Gastroesophageal sphincter (tissue), 4 donors: ENCODE measurements at regions not wholly inside any gene's neighbourhood (a gene's known extent, or its start where the extent isn't known, plus 50 kb on each side); places are given as distances from the start of the nearest gene placed in this dataset.
"Not testable (repeated sequence)": the region's sequence is repeated elsewhere in the genome, so short reads cannot be mapped to it uniquely, and the experiment has no call there.

Experiments
- ATAC-seq: fragments of 150-250 bp; one replicate; pipeline ENCODE4 v1.9.1; 2016; ENCODE audit warnings: mild to moderate bottlenecking, moderate library complexity
- H3K27ac ChIP-seq, 4 donors: fragments of 200-600 bp; sonication (generic) in 3 of 4; 1 replicate in 3 of 4; 2 replicates in 1 of 4; pipeline ENCODE4 v1.5.1; 2016 to 2019
- H3K27me3 ChIP-seq: fragments of 200-600 bp; sonication (generic); one replicate; pipeline ENCODE4 v1.5.1; 2019
- H3K36me3 ChIP-seq, 2 donors: fragments of 200-600 bp; sonication (generic); one replicate each; pipeline ENCODE4 v1.5.1; 2019; ENCODE audit warnings: control low read depth in 1 of 2
- H3K4me1 ChIP-seq, 3 donors: fragments of 200-600 bp; sonication (generic); 1 replicate in 2 of 3; 2 replicates in 1 of 3; pipeline ENCODE4 v1.5.1; 2016 to 2019; ENCODE audit warnings: control low read depth in 2 of 3
- H3K4me3 ChIP-seq, 2 donors: fragments of 200-600 bp; sonication (generic); one replicate each; pipeline ENCODE4 v1.5.1; 2019; ENCODE audit warnings: mild to moderate bottlenecking in 1 of 2, moderate library complexity in 1 of 2
- H3K9me3 ChIP-seq, 3 donors: fragments of 200-600 bp; sonication (generic); one replicate each; pipeline ENCODE4 v1.5.1; 2017 to 2019; ENCODE audit warnings: control low read depth in 2 of 3
- CTCF ChIP-seq, 4 experiments: fragments of 200-600 bp in 2 of 4; fragments of 450-650 bp in 2 of 4; sonication (generic) in 1 of 4; IDR thresholded peaks; one replicate each; pipeline ENCODE4 v1.5.1; 2017 to 2019; ENCODE audit warnings: antibody characterized with exemption in 4 of 4, mild to moderate bottlenecking in 2 of 4, moderate library complexity in 2 of 4
- EP300 ChIP-seq: sonication (generic); formaldehyde crosslinking; IDR thresholded peaks from one replicate; pipeline ENCODE4 v1.6.1; 2017; ENCODE audit warnings: antibody characterized with exemption, mild to moderate bottlenecking
- POLR2A ChIP-seq, 2 donors: fragments of 450-650 bp; IDR thresholded peaks; one replicate each; pipeline ENCODE4 v1.6.1; 2017; ENCODE audit warnings: antibody characterized with exemption in 2 of 2, mild to moderate bottlenecking in 2 of 2, moderate library complexity in 1 of 2
- POLR2AphosphoS5 ChIP-seq: sonication (generic); formaldehyde crosslinking; IDR thresholded peaks from one replicate; pipeline ENCODE4 v1.6.1; 2017; ENCODE audit warnings: antibody characterized with exemption
- WGBS, 2 donors: methylation state at CpG; one replicate each; pipeline ENCODE4 v1.1.5; 2018; ENCODE audit warnings: low coverage in 1 of 2; 5-methylcytosine and 5-hydroxymethylcytosine counted together

GRCh38 chr1:60847855-60848582 lies 234.3 kb upstream of the NFIA start:
- peaks cover 0 to 10% (median 0%) of the 10 kb centered on the region in 3 donors for H3K9me3 ChIP-seq
- H3K36me3 ChIP-seq = no peaks in the 10 kb centered on the region
- no peak overlapping the region for H3K27ac ChIP-seq
- no peak overlapping the region for H3K4me3 ChIP-seq
- no peaks in the 10 kb centered on the region for H3K27me3 ChIP-seq
- no peak for ATAC-seq
- no peaks in the 10 kb centered on the region for H3K4me1 ChIP-seq
- TF ChIP-seq CTCF (IDR thresholded peaks at IDR 0.05) = no peak
- TF ChIP-seq POLR2AphosphoS5 = no peak
- TF ChIP-seq POLR2A (IDR thresholded peaks at IDR 0.05) = no peak
- no peak for TF ChIP-seq EP300
- 90 to 91% methylated on average over 3 to 4 of the region's 4 CpGs for WGBS, 2 donors

- no peak overlapping the region for H3K27ac ChIP-seq
- no peak for ATAC-seq
- H3K36me3 ChIP-seq = no peaks in the 10 kb centered on the region
- WGBS, 2 donors = 65 to 88% methylated on average over 3 of the region's 3 CpGs
- peaks cover 0 to 10% (median 0%) of the 10 kb centered on the region in 3 donors for H3K9me3 ChIP-seq
- TF ChIP-seq EP300 (no peak), CTCF (IDR thresholded peaks at IDR 0.05) (no peak), POLR2AphosphoS5 (no peak), POLR2A (IDR thresholded peaks at IDR 0.05) (no peak)
- no peak overlapping the region for H3K4me3 ChIP-seq
- no peaks in the 10 kb centered on the region for H3K27me3 ChIP-seq
- H3K4me1 ChIP-seq = no peaks in the 10 kb centered on the region
Measured at GRCh38 chr1:60847391-60847790, 235.0 kb upstream of the NFIA start.

GRCh38 chr1:60845659-60846058 lies 236.7 kb upstream of the NFIA start:
- H3K36me3 ChIP-seq, H3K4me1 ChIP-seq, H3K27me3 ChIP-seq, H3K4me3 ChIP-seq, ATAC-seq, H3K9me3 ChIP-seq, H3K27ac ChIP-seq: not testable (repeated sequence)
- 94 to 100% methylated on average over 3 of the region's 3 CpGs for WGBS, 2 donors

GRCh38 chr1:60842304-60842703 lies 240.1 kb upstream of the NFIA start:
- Histone ChIP-seq H3K4me3 (no peak overlapping the region), H3K36me3 (no peaks in the 10 kb centered on the region), H3K9me3 (peaks cover 0 to 4% (median 0%) of the 10 kb centered on the region in 3 donors), H3K4me1 (no peaks in the 10 kb centered on the region), H3K27ac (no peak overlapping the region), H3K27me3 (no peaks in the 10 kb centered on the region)
- TF ChIP-seq CTCF (IDR thresholded peaks at IDR 0.05) (no peak), POLR2AphosphoS5 (no peak), POLR2A (IDR thresholded peaks at IDR 0.05) (no peak)
- 100% methylated on average over 2 of the region's 2 CpGs; no CpG with 5 or more reads in 1 of the 2 donors for WGBS, 2 donors
- no peak for ATAC-seq

GRCh38 chr1:60841116-60842046 lies 241.0 kb upstream of the NFIA start:
- WGBS, 2 donors = 48 to 75% methylated on average over 5 of the region's 5 CpGs
- peaks cover 0 to 4% (median 0%) of the 10 kb centered on the region in 3 donors for H3K9me3 ChIP-seq
- no peak for ATAC-seq

GRCh38 chr1:60840476-60840875 lies 241.9 kb upstream of the NFIA start:
- H3K27ac ChIP-seq, ATAC-seq, H3K9me3 ChIP-seq, H3K4me1 ChIP-seq, H3K4me3 ChIP-seq, H3K27me3 ChIP-seq, H3K36me3 ChIP-seq: not testable (repeated sequence)
- 85 to 92% methylated on average over 2 of the region's 2 CpGs for WGBS, 2 donors

More at GRCh38 chr1:60841116-60842046, 241.0 kb upstream of the NFIA start:
- H3K27ac ChIP-seq = no peak overlapping the region
- H3K36me3 ChIP-seq = no peaks in the 10 kb centered on the region
- no peaks in the 10 kb centered on the region for H3K27me3 ChIP-seq
- no peak for TF ChIP-seq CTCF (IDR thresholded peaks at IDR 0.05)
- no peak for TF ChIP-seq EP300
- no peak for TF ChIP-seq POLR2A (IDR thresholded peaks at IDR 0.05)
- TF ChIP-seq POLR2AphosphoS5 = no peak
- H3K4me3 ChIP-seq = no peak overlapping the region
- H3K4me1 ChIP-seq = no peaks in the 10 kb centered on the region
